HG02798 (cell line): ENCODE measurements at regions not wholly inside any gene's neighbourhood (a gene's known extent, or its start where the extent isn't known, plus 50 kb on each side); places are given as distances from the start of the nearest gene placed in this dataset.

Experiments used
- ATAC-seq: cut with Tn5 transposase; IDR thresholded peaks from one replicate; pipeline ENCODE4 v1.9.1; 2021; ENCODE audit warnings: mild to moderate bottlenecking; ENCODE audit not compliant: unreplicated experiment, poor library complexity

DNA sequence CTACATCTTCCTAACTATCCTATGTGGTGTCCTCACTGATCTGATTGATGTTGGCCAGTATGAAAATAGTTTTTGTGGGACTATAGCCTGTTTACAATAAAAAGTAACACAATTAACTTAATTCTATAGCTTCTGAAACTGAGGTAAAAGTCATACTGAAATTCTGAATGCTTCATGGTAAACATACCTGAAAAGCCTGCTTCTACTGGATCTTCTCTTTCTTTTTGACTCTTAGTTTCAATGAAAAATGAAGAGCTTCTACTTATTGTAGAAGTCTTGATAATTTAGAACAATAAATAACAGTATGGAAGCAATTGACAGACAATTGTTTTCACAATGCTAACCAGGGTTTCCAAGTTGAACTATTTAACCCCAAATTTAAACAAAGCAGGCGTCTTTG is 383.9 kb upstream of the MMS22L start:
- ATAC-seq, result no peak

DNA sequence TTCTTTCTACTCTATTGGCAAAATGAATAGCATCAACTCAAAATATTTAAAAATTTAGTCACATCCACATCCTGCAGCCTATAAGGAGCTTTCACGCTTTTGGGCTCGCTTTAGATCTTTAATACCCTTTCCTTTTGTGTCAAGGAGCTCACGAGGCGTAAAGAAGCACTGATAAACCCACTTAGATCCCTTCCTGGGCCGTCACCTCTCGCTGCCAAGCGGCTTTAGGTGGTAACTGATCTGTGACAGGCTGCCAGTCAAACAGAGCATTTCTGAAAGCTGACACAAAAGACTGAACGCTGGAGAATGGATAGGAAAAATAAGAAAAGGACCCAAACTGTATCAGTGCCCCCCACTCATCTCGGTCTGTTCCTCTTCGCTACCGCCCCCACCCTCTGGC is 385.7 kb upstream of the MMS22L start:
- ATAC-seq, result peak; percentile 26

DNA sequence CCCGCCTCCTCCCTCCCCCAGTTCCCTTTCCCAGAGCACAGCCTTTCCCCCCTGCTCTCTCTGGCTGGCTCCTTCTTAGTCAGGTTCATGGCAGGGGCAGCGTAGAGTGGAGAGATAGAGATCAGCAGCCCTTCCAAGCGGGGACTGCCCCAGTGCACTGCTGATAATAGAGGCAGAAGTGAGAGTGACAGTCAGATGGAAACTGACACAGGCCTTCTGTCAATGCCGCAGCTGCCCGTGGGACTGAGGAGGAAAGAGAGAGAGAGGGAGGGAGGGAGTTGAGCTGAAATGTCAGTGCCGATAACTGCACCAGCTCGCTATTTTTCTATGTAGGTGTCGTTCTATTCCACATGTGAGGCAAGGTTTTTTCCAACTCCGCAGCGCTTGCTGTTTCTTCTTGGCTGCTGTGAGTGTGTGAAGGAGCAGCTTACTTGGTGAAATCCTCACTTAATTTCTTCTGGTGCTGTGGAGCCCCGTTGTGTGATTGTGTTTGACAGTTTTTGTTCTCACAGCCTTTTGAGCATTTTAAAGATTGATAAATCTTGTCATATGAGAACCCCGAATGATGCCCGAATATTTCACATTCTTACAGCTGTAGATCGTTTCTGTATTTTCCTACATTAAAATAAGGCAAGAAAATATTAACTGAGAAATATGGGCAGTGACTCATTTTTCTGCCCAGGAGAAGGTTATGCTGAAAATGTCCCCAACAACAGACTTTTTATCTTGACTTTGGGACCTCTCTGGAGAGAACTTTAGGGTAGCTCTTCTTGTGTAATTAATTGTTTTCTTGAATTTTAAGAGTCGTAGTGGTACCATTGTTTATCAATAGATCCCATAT is 386.4 kb upstream of the MMS22L start:
- peak; percentile 100 for ATAC-seq

DNA sequence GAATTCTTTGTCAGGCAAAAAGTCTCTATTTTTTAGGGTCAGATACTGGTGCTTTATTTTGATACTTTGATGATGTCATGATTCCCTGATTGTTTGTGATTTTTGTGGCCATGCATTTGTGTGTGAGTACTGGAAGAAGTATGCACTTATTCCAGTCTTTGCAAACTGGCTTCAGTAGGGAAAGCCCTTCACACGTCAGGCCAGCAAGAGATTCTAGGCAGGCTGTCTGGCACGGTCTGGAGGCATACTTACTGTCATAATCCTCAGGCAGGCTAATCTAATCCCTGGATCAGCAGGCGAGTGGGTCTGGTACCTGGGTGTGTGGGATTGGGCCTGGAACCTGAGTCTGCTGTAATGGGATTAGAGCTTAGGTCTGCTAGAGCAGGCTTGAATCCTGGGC is 391.8 kb upstream of the MMS22L start:
- ATAC-seq, result no peak

DNA sequence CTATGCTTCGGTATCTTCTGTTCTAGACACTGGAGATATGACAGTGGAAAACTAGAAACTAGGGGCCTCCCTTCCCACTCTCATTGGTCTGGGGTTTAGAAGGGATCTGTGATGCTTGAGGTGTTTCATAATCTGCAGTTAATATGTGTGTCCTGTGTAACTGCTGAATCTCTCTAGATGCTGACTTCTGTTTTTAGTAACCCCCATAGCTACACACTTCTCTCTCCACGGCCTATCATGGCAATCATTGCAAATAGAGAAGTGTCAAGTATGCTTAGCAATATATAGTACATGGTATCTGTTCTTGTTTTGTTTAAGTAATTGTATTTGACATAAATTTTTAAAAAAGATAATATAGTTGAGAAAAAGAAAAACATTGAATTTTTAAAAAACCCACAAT is 394.6 kb upstream of the MMS22L start:
- ATAC-seq, result no peak

DNA sequence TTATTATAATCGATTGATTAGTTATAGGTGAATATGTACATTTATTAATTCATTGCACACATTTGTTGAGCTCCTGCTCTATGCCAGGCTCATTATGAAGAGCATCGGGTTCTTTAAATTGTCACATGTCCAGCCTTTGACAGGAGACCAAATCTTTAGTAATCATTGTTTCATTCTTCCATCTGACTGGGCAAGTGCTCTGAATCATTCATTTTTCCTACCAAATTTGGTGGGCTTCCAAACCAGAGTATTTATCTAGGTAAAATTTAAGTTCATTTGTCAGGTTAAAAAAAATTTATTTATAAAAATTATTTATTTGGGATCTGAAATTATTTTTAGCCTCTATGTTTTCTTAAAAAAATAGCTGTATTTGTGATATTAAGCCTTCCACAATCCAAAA is 404.9 kb upstream of the MMS22L start:
- ATAC-seq, result no peak

DNA sequence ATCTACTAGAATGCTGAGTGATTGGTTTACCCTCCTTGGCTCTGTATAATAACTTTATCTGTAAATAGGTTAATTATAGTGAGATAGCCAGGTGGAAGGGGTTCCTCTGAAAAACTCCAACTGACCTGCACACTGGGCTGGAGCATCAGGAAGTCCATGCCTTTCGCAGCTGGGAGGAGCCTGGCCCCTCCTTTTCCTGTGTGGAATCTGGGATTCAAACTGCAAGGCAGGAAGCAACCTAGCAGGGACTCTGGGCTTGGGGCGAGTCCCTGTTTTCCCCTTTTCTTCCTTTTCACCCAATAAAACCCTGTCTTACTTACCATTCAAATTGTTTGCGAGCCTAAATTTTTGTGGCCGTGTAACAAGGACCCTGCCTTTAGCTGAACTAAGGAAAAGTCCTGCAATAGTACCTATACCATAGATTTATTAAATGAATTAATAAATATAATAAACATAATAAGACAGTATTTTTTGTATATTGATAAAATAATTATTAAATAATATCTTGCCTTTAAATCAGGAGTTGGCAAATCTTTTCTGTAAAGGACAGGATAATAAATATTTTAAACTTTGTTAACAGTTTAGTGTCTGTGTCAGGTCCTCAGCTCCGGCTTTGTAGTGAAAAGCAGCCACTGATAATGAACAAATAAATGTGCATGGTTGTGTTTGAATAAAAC is 406.2 kb upstream of the MMS22L start:
- no peak for ATAC-seq

DNA sequence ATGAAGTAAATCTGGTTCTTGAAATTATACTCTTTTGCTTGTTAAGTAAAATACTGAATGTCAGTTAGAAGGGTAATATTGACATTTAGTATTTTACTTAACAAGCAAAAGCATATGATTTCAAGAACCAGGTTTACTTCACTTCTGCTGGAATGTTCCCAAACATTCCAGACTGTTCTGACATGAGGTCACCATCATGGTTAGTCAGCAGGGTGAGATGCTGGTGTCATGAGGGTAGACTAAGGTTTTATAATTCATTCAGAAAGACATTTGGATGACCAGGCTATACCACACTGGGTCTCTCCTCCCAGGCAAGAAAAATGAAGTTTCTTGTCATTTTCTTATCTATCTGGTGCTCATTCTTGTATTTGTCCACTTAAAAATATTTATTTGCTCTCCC is 414.4 kb upstream of the MMS22L start:
- no peak for ATAC-seq

DNA sequence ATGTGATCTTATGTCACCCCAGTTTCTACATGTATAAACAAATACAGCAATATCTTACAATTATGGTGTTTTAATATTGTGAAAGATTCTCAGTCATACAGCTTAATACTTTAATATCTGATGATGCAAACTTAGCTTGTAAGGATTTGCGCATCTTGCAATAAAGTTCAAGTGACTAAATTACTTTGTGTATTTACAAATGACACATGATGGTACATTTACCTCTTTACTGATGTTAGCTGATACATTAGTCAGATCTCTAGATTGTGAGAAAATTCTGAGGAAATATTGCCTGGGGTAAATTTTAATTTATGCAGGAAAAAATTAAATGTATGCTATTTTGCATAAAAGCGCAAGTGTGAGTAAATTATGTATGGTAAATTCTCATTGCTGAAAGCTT is 418.8 kb upstream of the MMS22L start:
- ATAC-seq, result no peak

DNA sequence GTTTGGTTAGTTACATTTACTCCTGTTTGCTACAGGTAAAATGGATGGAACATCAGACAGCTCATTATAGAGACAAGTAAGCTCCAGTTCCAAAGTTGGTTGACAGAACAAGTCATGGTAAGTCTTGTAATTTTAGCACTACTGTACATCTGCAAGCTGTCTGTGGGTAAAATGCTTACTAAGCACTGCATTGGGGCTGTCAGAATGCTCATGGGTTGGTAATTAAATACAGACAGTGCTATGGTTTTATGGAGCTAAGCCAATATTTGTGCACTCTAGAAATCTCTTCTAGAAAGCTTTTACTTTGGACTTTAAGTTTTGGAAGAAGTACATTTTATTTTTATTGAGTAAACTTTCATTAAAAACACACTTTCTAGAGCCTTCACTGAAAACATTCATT is 419.2 kb upstream of the MMS22L start:
- no peak for ATAC-seq

DNA sequence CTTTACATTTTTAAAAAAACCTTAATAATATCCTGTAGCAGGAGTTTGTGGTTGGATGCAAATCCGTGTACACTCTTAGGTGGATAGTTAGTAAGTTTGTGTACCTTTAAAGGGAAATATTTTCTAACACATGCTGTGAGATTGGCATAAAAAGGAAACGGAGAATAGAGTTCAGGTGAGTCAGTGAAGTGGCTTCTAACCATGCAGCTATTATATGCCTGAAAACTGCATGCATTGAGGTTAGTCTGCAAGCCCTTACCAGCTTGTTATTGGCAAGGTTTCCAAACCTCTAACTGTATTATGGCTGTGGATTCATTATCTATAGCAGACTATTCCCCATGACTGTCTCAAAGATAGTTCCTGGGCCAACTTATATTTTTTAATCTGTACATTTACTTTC is 420.6 kb upstream of the MMS22L start:
- no peak for ATAC-seq

DNA sequence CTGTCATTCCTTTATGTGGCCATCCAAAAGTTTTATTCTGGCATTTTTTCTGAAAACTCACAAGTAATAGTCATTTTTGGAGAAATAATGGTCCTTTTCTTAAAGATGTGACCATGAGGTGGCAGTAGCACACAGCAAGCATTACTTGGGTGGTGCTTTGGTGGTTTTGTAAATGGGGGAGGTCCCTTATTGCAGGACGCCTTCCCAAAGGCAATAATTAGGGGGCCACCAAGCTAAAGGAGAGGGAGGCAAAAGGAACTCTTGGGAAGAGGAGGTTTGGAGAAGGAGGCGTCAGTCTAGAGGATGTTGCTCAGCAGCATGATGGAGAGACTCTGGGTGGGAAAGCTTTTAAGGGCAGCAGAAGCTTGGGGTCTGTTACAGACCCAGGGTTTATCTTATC is 422.6 kb upstream of the MMS22L start:
- no peak for ATAC-seq

DNA sequence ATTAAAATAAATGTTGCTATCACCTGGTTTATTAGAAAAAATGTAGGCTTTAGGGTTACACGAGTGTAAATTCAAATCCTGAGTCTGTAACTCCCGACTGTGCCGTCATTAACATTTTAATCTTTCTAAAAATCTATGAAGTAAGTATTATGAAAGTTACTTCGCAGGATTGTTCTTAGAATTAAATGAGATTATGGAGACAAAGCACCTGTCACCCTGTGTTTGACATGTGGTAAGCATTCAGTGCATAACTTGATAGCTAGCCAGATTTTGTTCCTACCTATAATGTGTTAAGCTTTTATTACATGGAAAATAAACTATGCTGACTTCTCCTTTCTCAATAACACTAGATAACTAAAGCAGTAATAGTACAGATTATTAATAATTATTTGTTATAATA is 429.7 kb upstream of the MMS22L start:
- no peak for ATAC-seq

DNA sequence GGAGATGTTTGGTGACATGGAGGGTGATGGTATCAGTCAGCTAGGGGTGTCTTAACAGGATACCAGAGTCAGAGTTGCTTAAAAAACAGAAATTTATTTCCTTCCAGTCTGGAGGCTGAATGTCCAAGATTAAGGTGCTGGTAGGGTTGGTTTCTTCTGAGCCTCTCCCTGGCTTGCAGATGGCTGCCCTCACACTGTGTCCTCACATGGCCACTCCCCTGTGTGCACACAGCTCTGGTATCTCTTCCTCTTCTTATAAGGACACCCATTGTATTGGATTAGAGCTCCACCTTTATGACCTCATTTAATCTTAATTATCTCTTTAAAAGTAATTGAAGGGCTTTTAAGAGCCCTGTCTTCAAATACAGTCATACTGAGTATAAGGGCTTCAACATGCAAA is 431.8 kb upstream of the MMS22L start:
- no peak for ATAC-seq

DNA sequence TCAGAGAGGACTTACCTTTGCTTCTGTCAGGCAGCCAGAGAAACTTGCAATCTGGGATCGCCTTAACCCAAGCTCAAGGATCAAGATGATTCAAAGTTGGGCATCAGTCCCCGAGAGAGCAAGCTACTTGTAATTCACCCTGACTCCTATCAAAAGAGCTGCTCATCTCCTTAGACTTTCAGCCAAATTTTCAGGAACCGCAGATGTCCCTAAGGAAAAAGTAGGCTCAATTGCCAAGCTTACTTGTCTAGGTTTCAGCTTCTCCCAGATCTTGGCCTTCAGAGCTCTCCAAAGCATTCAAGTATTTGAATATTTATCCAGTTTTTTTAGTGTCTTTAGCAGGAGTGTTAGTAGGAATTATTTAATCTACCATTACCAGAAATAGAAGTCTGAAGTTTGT is 434.1 kb upstream of the MMS22L start:
- ATAC-seq, result no peak

DNA sequence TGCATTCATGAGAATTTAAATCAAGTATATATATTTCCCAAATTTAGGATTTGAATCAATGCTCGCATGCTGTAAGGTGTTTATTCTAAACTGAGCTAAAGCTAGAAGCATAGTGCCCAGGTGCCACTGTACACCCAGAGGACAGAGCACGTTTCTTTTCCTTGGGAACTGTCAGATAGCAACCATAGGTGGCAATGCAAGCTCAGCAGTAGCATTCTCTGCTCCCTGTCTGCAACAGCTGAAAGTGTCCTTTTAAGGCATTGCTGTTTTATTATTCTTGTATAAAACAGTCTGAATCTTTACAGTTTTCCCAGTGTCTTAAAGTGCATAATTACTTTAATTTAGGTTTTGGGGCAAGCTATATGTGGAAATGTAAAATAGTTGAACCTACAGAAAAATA is 443.4 kb upstream of the MMS22L start:
- no peak for ATAC-seq

DNA sequence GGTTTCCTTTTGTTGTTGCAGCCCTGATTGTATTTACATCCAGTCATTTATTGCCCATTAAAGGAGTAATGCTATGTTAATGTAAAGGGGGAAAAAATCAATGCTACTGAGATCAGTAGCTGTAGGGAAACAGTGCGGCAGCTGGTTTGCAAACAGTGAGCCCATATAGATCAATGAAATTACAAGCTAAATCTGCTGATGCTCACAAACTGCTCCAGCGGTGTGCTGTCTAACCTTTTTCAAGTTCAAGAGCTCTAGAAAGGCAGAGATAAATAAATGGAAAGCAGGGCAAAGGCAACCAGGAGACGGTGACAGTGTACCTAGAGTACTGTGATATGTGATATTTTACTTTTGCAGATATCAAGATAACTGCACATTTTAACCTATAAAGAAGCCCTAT is 449.0 kb upstream of the MMS22L start:
- no peak for ATAC-seq

DNA sequence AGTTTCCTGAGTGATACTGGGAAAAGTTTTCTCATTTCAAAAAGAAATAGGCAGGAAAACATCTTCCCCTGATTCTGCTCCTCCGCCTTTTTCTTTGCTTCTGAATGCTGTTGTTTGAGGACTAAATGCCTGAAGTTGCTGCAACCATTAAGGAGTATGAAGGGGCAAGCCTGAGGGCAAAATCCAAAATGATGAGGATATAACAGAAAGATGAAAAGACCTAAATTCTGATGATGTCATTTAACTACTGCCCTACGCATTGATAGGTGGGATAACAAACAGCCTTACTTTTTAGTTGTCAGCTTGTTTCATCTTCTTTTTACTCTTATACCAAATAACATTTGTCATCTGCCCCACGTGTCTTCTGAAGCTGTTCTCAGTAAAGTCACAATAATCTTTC is 474.6 kb upstream of the MMS22L start:
- ATAC-seq, result no peak

DNA sequence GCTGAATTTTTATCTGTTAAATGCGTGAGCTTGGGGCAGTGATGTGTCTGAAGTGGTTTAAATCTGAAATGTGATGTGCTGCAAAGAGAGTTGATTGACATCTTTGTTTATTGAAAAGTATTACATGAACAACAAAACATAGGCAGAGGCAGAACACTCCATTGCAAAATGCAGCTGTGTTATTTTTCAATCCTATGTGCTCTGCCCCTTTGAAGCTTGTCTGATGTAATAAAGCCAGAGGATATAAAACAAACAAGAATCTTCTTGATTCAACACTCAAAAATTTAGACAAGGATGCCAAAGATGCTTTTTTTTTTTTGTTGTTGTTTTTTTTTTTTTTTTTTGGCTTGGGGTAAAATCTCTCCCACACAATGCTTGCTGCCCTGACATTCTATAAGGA is 482.4 kb upstream of the MMS22L start:
- no peak for ATAC-seq

DNA sequence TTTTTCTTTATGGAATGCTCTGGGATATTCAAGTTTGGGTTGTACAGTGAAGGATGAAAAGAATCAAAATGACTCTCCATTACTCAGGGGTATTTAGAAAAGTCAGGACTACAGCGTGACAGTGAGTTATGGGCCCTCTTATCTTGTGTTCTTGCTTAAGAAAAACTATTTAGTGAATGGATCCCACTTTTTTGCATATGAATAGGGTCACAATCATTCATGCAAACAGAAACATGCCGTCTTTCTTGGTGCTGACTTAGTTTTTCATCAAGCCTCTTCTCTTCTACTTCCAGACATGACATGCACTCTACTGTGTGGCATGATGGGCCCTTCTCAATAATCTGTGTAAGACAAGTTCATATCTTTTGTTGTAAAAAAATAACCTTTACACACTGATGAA is 488.4 kb upstream of the MMS22L start:
- no peak for ATAC-seq

DNA sequence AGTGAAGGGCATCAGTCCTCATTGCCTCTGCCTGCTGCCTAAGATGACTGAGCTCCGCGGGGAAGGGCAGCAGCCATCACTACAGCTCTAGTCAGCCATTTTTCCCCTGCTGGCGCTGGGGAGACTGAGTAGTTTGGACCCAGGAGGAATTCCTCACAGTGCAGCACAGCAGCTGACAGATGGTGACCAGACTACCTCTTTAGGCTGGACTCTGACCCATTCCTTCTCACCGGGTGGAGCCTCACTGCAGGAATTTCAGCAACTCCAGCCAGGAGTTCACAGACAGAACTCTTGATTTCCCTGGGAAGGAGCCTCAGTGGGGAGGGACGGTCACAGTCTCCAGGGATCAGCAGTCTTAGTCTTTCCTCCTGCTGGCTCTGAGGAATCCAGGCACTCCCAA is 492.0 kb upstream of the MMS22L start:
- ATAC-seq, result no peak
